ENCODE measurements at regions not wholly inside any gene's neighbourhood (a gene's known extent, or its start where the extent isn't known, plus 50 kb on each side); places are given as distances from the start of the nearest gene placed in this dataset.

DNA sequence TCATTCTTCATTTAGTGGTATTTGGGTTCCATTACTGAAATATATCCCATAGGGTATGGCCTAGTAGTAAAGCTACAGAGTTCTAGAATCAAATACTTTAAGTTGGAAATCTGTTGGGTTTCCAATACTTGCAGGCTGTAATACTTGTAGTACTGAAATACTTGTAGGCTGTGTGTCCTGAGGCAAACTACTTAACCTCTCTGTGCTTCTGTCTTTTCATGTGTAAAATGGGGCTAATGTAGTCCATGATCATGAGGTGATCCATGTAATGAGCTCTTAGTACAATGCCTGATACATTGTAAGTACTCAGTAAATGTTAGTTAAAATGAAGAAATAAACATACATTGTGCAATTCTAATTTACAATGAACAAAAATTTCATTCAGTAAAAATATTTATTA is 368.9 kb downstream of the CSNK1G3 start:
- no peak for TF ChIP-seq JUND (IDR thresholded peaks at IDR 0.05; ENCODE audit: low read depth)
- DNase-seq (ENCODE audit: low read depth in 1 of 2, low spot score in 1 of 2): no peak
- in situ Hi-C loops (cut with HindIII; ENCODE audit: low pct_unique_long_range_greater_than_20kb, low sequenced_read_pairs): no loop called here

DNA sequence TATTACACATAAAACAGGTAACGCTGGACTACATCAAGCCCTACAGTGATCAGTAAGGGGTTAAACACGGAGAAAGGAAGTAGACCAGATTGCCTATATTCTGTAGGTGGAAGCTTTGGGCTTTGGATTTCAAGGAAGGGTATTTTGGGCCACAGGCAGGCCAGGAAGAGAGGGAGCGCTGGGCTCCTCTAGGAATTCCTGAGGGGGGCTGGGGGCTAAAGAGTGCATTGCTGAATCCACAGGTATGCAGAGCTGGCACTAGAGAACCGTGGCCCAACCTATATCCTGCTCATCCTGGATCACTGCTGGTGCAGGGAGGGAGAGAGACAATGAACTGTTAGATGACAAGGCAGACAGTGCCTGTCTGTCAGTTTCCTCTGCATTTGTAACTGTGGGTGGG is 367.1 kb downstream of the CSNK1G3 start:
- no peak for TF ChIP-seq JUND (IDR thresholded peaks at IDR 0.05; ENCODE audit: low read depth)
- in situ Hi-C loops (cut with HindIII; ENCODE audit: low pct_unique_long_range_greater_than_20kb, low sequenced_read_pairs): no loop called here
- no peak for DNase-seq (ENCODE audit: low read depth in 1 of 2, low spot score in 1 of 2)

DNA sequence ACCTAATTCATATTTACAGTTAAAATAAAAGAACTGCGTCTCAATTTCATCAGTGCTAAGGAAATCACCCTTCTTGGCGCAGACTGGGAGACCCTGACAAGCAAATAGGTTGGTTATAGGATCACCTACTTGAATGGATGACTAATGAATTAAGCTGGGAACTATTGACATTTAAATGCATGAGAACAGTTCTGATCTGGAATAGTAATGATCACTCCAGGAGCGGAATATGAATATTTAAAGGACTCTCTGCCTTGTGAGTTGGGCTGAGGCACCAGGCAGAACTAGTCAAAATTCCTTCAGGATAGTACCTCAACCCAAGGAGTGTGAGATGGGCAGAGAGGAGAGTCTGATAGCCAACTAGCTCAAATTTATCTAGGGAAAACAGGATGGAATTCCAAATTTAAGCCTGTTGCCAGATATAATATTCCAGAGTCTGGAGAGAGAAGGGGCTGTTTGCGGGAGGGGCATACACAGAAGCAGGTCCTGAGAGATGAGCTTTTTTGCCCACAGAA is 364.4 kb downstream of the CSNK1G3 start:
- TF ChIP-seq JUND (IDR thresholded peaks at IDR 0.05; ENCODE audit: low read depth): no peak
- no peak for DNase-seq (ENCODE audit: low read depth in 1 of 2, low spot score in 1 of 2)
- in situ Hi-C loops (cut with HindIII; ENCODE audit: low pct_unique_long_range_greater_than_20kb, low sequenced_read_pairs): no loop called here

- no peak for DNase-seq (ENCODE audit: low read depth in 1 of 2, low spot score in 1 of 2)
- in situ Hi-C loops (cut with HindIII; ENCODE audit: low pct_unique_long_range_greater_than_20kb, low sequenced_read_pairs): no loop called here
- TF ChIP-seq JUND (IDR thresholded peaks at IDR 0.05; ENCODE audit: low read depth): no peak
Measured at GRCh38 chr5:123875561-123876275, 363.7 kb downstream of the CSNK1G3 start.

- DNase-seq (ENCODE audit: low read depth in 1 of 2, low spot score in 1 of 2): no peak
- no peak for TF ChIP-seq JUND (IDR thresholded peaks at IDR 0.05; ENCODE audit: low read depth)
- in situ Hi-C loops (cut with HindIII; ENCODE audit: low pct_unique_long_range_greater_than_20kb, low sequenced_read_pairs): no loop called here
Measured at GRCh38 chr5:123874600-123875201, 362.7 kb downstream of the CSNK1G3 start.

DNA sequence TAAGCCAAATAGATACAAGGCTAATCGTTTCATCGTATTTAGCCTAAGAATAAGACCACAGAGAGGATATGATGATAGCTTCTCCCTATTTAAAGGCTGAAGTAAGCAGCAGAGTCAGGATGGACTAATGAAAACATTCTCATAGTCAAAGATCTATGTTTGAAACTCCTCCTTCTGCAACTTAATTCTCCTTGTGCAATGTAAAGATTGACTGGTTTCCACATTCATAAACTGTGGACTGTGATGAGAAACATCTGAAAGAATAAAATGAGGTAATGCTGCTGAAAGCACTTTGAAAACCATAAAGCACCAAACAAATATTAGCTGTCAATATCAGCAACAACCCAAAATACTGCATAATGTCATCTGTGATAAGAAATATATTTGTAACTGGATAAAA is 361.9 kb downstream of the CSNK1G3 start:
- no peak for TF ChIP-seq JUND (IDR thresholded peaks at IDR 0.05; ENCODE audit: low read depth)
- DNase-seq (ENCODE audit: low read depth in 1 of 2, low spot score in 1 of 2): no peak
- in situ Hi-C loops (cut with HindIII; ENCODE audit: low pct_unique_long_range_greater_than_20kb, low sequenced_read_pairs): no loop called here

DNA sequence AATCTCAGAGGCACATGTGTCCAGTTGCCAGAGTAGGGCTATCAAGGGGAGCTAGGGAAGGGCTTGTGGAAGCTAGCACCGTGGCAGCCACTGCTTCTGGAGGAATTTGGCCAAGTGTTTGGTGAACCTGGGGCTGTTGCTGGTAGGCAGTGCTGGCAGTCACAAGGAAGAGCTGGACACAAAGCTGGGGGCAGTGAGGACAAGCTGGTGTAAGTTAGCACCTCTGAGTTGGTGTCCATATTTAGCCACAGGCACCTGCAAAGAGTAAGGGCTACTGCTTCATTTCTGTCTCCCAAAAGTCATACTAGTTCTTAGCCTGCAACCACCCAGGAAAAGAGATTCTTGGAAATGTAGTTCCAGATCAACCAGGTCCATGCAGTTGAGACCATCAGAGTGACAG is 359.4 kb downstream of the CSNK1G3 start:
- in situ Hi-C loops (cut with HindIII; ENCODE audit: low pct_unique_long_range_greater_than_20kb, low sequenced_read_pairs): no loop called here
- no peak for TF ChIP-seq JUND (IDR thresholded peaks at IDR 0.05; ENCODE audit: low read depth)

DNA sequence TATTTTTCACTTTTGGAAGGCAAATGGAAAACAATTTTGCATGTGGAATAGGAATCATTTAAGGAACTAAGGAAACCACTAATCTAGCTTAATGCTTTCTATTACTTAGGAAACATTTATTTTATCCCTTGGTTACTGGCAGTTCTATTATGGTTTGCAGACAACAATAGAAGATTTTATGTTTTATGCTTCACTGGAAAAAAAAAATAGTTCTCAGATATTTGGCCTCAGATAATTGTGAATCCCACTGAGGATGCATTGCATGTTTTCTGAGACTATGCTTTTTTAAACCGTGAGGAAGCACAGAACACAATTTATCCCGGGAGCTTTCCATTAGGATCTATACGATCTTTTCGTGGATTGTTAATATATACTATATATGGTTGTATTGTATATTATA is 356.9 kb downstream of the CSNK1G3 start:
- DNase-seq (ENCODE audit: low read depth in 1 of 2, low spot score in 1 of 2): no peak
- in situ Hi-C loops (cut with HindIII; ENCODE audit: low pct_unique_long_range_greater_than_20kb, low sequenced_read_pairs): no loop called here
- TF ChIP-seq JUND (IDR thresholded peaks at IDR 0.05; ENCODE audit: low read depth): no peak

More for the DNA sequence above, 359.4 kb downstream of the CSNK1G3 start:
- DNase-seq (ENCODE audit: low read depth in 1 of 2, low spot score in 1 of 2): no peak

- no peak for DNase-seq (ENCODE audit: low read depth in 1 of 2, low spot score in 1 of 2)
- in situ Hi-C loops (cut with HindIII; ENCODE audit: low pct_unique_long_range_greater_than_20kb, low sequenced_read_pairs): no loop called here
- TF ChIP-seq JUND (IDR thresholded peaks at IDR 0.05; ENCODE audit: low read depth): no peak
Measured at GRCh38 chr5:123868267-123868666, 356.3 kb downstream of the CSNK1G3 start.

- DNase-seq (ENCODE audit: low read depth in 1 of 2, low spot score in 1 of 2): no peak
- TF ChIP-seq JUND (IDR thresholded peaks at IDR 0.05; ENCODE audit: low read depth): no peak
- in situ Hi-C loops (cut with HindIII; ENCODE audit: low pct_unique_long_range_greater_than_20kb, low sequenced_read_pairs): no loop called here
Measured at GRCh38 chr5:123865641-123866040, 353.7 kb downstream of the CSNK1G3 start.

DNA sequence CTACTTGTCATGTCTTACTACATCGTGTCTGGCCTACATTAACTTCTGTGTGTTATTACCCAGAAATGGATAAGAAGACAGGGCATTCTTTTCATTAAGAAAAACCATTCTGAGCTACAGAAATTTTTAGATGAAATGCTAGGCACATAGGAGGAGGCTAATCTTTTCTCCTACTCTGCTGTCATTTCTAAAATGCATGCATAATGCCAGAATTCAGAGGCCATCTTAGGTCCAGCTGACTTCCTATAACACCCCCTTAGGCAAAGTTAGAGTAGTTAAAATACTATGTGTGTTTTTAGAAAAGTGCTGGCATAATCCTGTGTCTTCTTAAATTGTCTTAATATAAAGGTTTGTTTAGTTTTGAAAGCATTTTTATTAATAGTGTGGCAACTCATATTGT is 352.6 kb downstream of the CSNK1G3 start:
- in situ Hi-C loops (cut with HindIII; ENCODE audit: low pct_unique_long_range_greater_than_20kb, low sequenced_read_pairs): no loop called here
- TF ChIP-seq JUND (IDR thresholded peaks at IDR 0.05; ENCODE audit: low read depth): no peak
- DNase-seq (ENCODE audit: low read depth in 1 of 2, low spot score in 1 of 2): no peak

GRCh38 chr5:123858938-123859337 is 347.0 kb downstream of the CSNK1G3 start:
- TF ChIP-seq JUND (IDR thresholded peaks at IDR 0.05; ENCODE audit: low read depth): no peak
- in situ Hi-C loops (cut with HindIII; ENCODE audit: low pct_unique_long_range_greater_than_20kb, low sequenced_read_pairs): no loop called here
- DNase-seq (ENCODE audit: low read depth in 1 of 2, low spot score in 1 of 2): no peak

- TF ChIP-seq JUND (IDR thresholded peaks at IDR 0.05; ENCODE audit: low read depth): no peak
- in situ Hi-C loops (cut with HindIII; ENCODE audit: low pct_unique_long_range_greater_than_20kb, low sequenced_read_pairs): no loop called here
Measured at GRCh38 chr5:123856766-123857165, 344.8 kb downstream of the CSNK1G3 start.

More at GRCh38 chr5:123856766-123857165, 344.8 kb downstream of the CSNK1G3 start:
- no peak for DNase-seq (ENCODE audit: low read depth in 1 of 2, low spot score in 1 of 2)

All from T47D (cell line).